Natural killer cell (primary cell): ENCODE measurements at regions not wholly inside any gene's neighbourhood (a gene's known extent, or its start where the extent isn't known, plus 50 kb on each side); places are given as distances from the start of the nearest gene placed in this dataset.
"Not testable (repeated sequence)": the region's sequence is repeated elsewhere in the genome, so short reads cannot be mapped to it uniquely, and the experiment has no call there.

Experiments used
- ATAC-seq, 3 donors: fragments of 150-1000 bp in 2 of 3; fragments of 200-7000 bp in 1 of 3; cut with Tn5 transposase; 1 replicate in 1 of 3; 2 replicates in 2 of 3; pipeline ENCODE4 v1.10.0; 2021; ENCODE audit warnings: mild to moderate bottlenecking in 2 of 3, moderate library complexity in 2 of 3
- DNase-seq, 2 donors: peaks; one replicate each; pipeline versions ENCODE4 v3.0.0 to v3.0.0-alpha.2; 2013 to 2021; ENCODE audit warnings: mixed read lengths in 1 of 2
- H3K27ac ChIP-seq: one replicate; pipeline ENCODE4 v1.5.1; 2013; ENCODE audit warnings: mild to moderate bottlenecking, low read length
- H3K27me3 ChIP-seq: one replicate; pipeline ENCODE4 v1.6.1; 2013; ENCODE audit warnings: low read length; ENCODE audit not compliant: control insufficient read depth, insufficient read depth
- H3K36me3 ChIP-seq: one replicate; pipeline ENCODE4 v1.6.1; 2013; ENCODE audit warnings: low read length; ENCODE audit not compliant: control insufficient read depth, insufficient read depth
- H3K4me1 ChIP-seq: one replicate; pipeline ENCODE4 v1.6.1; 2013; ENCODE audit warnings: low read length; ENCODE audit not compliant: control insufficient read depth, insufficient read depth
- H3K4me3 ChIP-seq: one replicate; pipeline ENCODE4 v1.5.1; 2013; ENCODE audit warnings: low read length
- H3K9me3 ChIP-seq: one replicate; pipeline ENCODE4 v1.6.1; 2013; ENCODE audit warnings: low read length; ENCODE audit not compliant: control insufficient read depth, insufficient read depth
- H3K27ac Mint-ChIP-seq, 2 donors: one replicate each; pipeline ENCODE4 v1.8.0; 2022; ENCODE audit warnings: mild to moderate bottlenecking in 2 of 2, mixed read lengths in 2 of 2, moderate library complexity in 1 of 2
- H3K27me3 Mint-ChIP-seq, 2 donors: one replicate each; pipeline ENCODE4 v1.8.0; 2022; ENCODE audit warnings: low read depth in 2 of 2, mixed read lengths in 2 of 2
- H3K36me3 Mint-ChIP-seq: one replicate; pipeline ENCODE4 v1.8.0; 2022; ENCODE audit warnings: mixed read lengths
- H3K4me1 Mint-ChIP-seq, 2 donors: one replicate each; pipeline ENCODE4 v1.8.0; 2022; ENCODE audit warnings: mixed read lengths in 2 of 2
- H3K4me3 Mint-ChIP-seq: one replicate; pipeline ENCODE4 v1.8.0; 2022; ENCODE audit warnings: mild to moderate bottlenecking, moderate library complexity, mixed read lengths
- H3K9me3 Mint-ChIP-seq, 2 donors: one replicate each; pipeline ENCODE4 v1.8.0; 2022; ENCODE audit warnings: mixed read lengths in 2 of 2
- CTCF ChIP-seq: fragments of 200-600 bp; IDR thresholded peaks from one replicate; pipeline ENCODE4 v1.8.0; 2022; ENCODE audit warnings: antibody characterized with exemption
- WGBS: methylation state at CpG from one replicate; pipeline ENCODE4 v1.1.7; 2013; ENCODE audit warnings: missing lambda C conversion rate; ENCODE audit not compliant: insufficient coverage; 5-methylcytosine and 5-hydroxymethylcytosine counted together
- intact Hi-C: fragments of 100-400 bp; cut with micrococcal nuclease; formaldehyde crosslinking; loops from one replicate; pipeline ENCODE4 v1.14.2; 2022

GRCh38 chr1:189637041-189637440, 840.6 kb downstream of the BRINP3 start:
- Mint-ChIP-seq H3K27me3 (no peaks in the 10 kb centered on the region), H3K36me3 (no peaks in the 10 kb centered on the region), H3K4me1 (no peaks in the 10 kb centered on the region), H3K4me3 (no peak overlapping the region), H3K27ac (no peak overlapping the region), H3K9me3 (peaks cover 0 to 13% of the 10 kb centered on the region in 2 donors)
- Histone ChIP-seq H3K9me3 (peaks cover 3% of the 10 kb centered on the region), H3K27me3 (no peaks in the 10 kb centered on the region), H3K4me1 (no peaks in the 10 kb centered on the region), H3K27ac (no peak overlapping the region), H3K4me3 (no peak overlapping the region), H3K36me3 (no peaks in the 10 kb centered on the region)
- ATAC-seq (no peak), DNase-seq (no peak)
- no peak for TF ChIP-seq CTCF
- intact Hi-C loops, result no loop called here
- WGBS, result 88% methylated on average over 2 of the region's 2 CpGs

GRCh38 chr1:189644156-189644555, 833.5 kb downstream of the BRINP3 start:
- intact Hi-C loops, H3K4me3 ChIP-seq, H3K9me3 ChIP-seq, H3K4me1 ChIP-seq, DNase-seq, H3K27ac Mint-ChIP-seq, H3K4me3 Mint-ChIP-seq, H3K27me3 ChIP-seq, ATAC-seq, H3K36me3 Mint-ChIP-seq, H3K27ac ChIP-seq, H3K27me3 Mint-ChIP-seq, H3K4me1 Mint-ChIP-seq, H3K36me3 ChIP-seq: not testable (repeated sequence)
- WGBS, result 87% methylated on average over 3 of the region's 5 CpGs
- H3K9me3 Mint-ChIP-seq, result peaks cover 7 to 16% of the 10 kb centered on the region in 2 donors

GRCh38 chr1:189644970-189645369, 832.7 kb downstream of the BRINP3 start:
- no peak for DNase-seq
- Mint-ChIP-seq H3K4me3 (no peak overlapping the region), H3K27ac (no peak overlapping the region), H3K4me1 (no peaks in the 10 kb centered on the region), H3K36me3 (peaks cover 7% of the 10 kb centered on the region), H3K27me3 (no peaks in the 10 kb centered on the region), H3K9me3 (peaks cover 7 to 14% of the 10 kb centered on the region in 2 donors)
- no peak overlapping the region for H3K4me3 ChIP-seq
- H3K4me1 ChIP-seq, result no peaks in the 10 kb centered on the region
- ATAC-seq, result no peak
- intact Hi-C loops, result no loop called here
- TF ChIP-seq CTCF, result no peak
- H3K27me3 ChIP-seq, result no peaks in the 10 kb centered on the region
- no peaks in the 10 kb centered on the region for H3K36me3 ChIP-seq
- H3K9me3 ChIP-seq, result no peaks in the 10 kb centered on the region
- WGBS, result 91% methylated on average over 3 of the region's 4 CpGs
- no peak overlapping the region for H3K27ac ChIP-seq

- Mint-ChIP-seq H3K36me3 (peaks cover 7% of the 10 kb centered on the region), H3K9me3 (peaks cover 7 to 16% of the 10 kb centered on the region in 2 donors), H3K27ac (no peak overlapping the region), H3K4me3 (no peak overlapping the region), H3K27me3 (no peaks in the 10 kb centered on the region), H3K4me1 (no peaks in the 10 kb centered on the region)
- Histone ChIP-seq H3K9me3 (no peaks in the 10 kb centered on the region), H3K27ac (no peak overlapping the region), H3K27me3 (no peaks in the 10 kb centered on the region), H3K4me3 (no peak overlapping the region), H3K4me1 (no peaks in the 10 kb centered on the region), H3K36me3 (no peaks in the 10 kb centered on the region)
- no CpG with 5 or more reads among the region's 1 CpG for WGBS
- no peak for ATAC-seq
- TF ChIP-seq CTCF, result no peak
- no peak for DNase-seq
- intact Hi-C loops, result no loop called here
Measured at GRCh38 chr1:189646066-189646465, 831.6 kb downstream of the BRINP3 start.
